ENCODE measurements at regions not wholly inside any gene's neighbourhood (a gene's known extent, or its start where the extent isn't known, plus 50 kb on each side); places are given as distances from the start of the nearest gene placed in this dataset.

GRCh38 chr12:43127886-43128549 is 424.0 kb downstream of the ADAMTS20 start:
- H3K27me3 ChIP-seq (ENCODE audit: insufficient read depth, low read length), result no peaks in the 10 kb centered on the region
- no peak overlapping the region for H2AFZ ChIP-seq (ENCODE audit: low read depth, low read length, poor library complexity, severe bottlenecking)
- no peaks in the 10 kb centered on the region for H4K20me1 ChIP-seq (ENCODE audit: insufficient read depth)
- RAD21 ChIA-PET (ENCODE audit: low non-redundant PET in 1 of 2, low total read pairs in 2 of 2, uncharacterized antibody in 2 of 2, unreplicated experiment in 2 of 2), result no interaction called here
- no peak overlapping the region for H3K4me3 ChIP-seq (replicated peaks in 1 of 2; ENCODE audit: low read depth in 1 of 2, low read length in 2 of 2)
- BruUV-seq (replicated peaks), result no TSS peak
- TF ChIP-seq RAD21 (IDR thresholded peaks at IDR 0.05; ENCODE audit: low read depth) (no peak), ZNF274 (IDR thresholded peaks at IDR 0.05; ENCODE audit: low read depth, low read length) (no peak), ZFX (IDR thresholded peaks at IDR 0.05) (no peak), CBX3 (IDR thresholded peaks at IDR 0.05; ENCODE audit: low read depth) (no peak), POLR2A (IDR thresholded peaks at IDR 0.05; ENCODE audit: borderline replicate concordance, extremely low read depth, insufficient read depth, insufficient read length) (no peak), ATF3 (IDR thresholded peaks at IDR 0.05) (no peak), TCF7L2 (IDR thresholded peaks at IDR 0.05; ENCODE audit: borderline replicate concordance, extremely low read depth, insufficient read depth, insufficient read length) (no peak), EZH2phosphoT487 (IDR thresholded peaks at IDR 0.05; ENCODE audit: borderline replicate concordance) (no peak)
- TF ChIP-seq, protein P1, sequence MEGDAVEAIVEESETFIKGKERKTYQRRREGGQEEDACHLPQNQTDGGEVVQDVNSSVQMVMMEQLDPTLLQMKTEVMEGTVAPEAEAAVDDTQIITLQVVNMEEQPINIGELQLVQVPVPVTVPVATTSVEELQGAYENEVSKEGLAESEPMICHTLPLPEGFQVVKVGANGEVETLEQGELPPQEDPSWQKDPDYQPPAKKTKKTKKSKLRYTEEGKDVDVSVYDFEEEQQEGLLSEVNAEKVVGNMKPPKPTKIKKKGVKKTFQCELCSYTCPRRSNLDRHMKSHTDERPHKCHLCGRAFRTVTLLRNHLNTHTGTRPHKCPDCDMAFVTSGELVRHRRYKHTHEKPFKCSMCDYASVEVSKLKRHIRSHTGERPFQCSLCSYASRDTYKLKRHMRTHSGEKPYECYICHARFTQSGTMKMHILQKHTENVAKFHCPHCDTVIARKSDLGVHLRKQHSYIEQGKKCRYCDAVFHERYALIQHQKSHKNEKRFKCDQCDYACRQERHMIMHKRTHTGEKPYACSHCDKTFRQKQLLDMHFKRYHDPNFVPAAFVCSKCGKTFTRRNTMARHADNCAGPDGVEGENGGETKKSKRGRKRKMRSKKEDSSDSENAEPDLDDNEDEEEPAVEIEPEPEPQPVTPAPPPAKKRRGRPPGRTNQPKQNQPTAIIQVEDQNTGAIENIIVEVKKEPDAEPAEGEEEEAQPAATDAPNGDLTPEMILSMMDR (IDR thresholded peaks at IDR 0.05 in 2 of 3, conservative IDR thresholded peaks at IDR 0.05 in 1 of 3; ENCODE audit: borderline replicate concordance in 1 of 3, insufficient read depth in 1 of 3, low read depth in 2 of 3, low read length in 2 of 3), result no peak
- TF ChIP-seq, protein P2, sequence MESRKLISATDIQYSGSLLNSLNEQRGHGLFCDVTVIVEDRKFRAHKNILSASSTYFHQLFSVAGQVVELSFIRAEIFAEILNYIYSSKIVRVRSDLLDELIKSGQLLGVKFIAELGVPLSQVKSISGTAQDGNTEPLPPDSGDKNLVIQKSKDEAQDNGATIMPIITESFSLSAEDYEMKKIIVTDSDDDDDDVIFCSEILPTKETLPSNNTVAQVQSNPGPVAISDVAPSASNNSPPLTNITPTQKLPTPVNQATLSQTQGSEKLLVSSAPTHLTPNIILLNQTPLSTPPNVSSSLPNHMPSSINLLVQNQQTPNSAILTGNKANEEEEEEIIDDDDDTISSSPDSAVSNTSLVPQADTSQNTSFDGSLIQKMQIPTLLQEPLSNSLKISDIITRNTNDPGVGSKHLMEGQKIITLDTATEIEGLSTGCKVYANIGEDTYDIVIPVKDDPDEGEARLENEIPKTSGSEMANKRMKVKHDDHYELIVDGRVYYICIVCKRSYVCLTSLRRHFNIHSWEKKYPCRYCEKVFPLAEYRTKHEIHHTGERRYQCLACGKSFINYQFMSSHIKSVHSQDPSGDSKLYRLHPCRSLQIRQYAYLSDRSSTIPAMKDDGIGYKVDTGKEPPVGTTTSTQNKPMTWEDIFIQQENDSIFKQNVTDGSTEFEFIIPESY (IDR thresholded peaks at IDR 0.05; ENCODE audit: extremely low read depth, insufficient replicate concordance, low read length), result no peak
- CTCF ChIA-PET, result no interaction called here
- no peaks in the 10 kb centered on the region for H3K9me2 ChIP-seq (ENCODE audit: insufficient read depth)
- no peaks in the 10 kb centered on the region for H3K9me3 ChIP-seq (ENCODE audit: control insufficient read depth in 1 of 2, insufficient read depth in 1 of 2, low read depth in 1 of 2, low read length in 2 of 2)
- ATAC-seq, result no peak
- H3K79me2 ChIP-seq (ENCODE audit: insufficient read depth, low read length), result no peaks in the 10 kb centered on the region
- H3K9ac ChIP-seq (ENCODE audit: low read length), result no peak overlapping the region
- no peak for DNase-seq (ENCODE audit: low read depth, low spot score)
- no peak overlapping the region for H3K27ac ChIP-seq (ENCODE audit: low read depth, low read length)
- no peaks in the 10 kb centered on the region for H3K36me3 ChIP-seq (ENCODE audit: control insufficient read depth in 1 of 2, insufficient read depth in 2 of 2, low read length in 2 of 2)
- intact Hi-C loops (cut with micrococcal nuclease), result no loop called here
- POLR2A ChIA-PET, result no interaction called here
- no peaks in the 10 kb centered on the region for H3K4me1 ChIP-seq (ENCODE audit: control insufficient read depth in 1 of 2, insufficient read depth in 2 of 2, low read length in 2 of 2)
- H3K4me2 ChIP-seq (ENCODE audit: low read length), result no peak overlapping the region
